GM10266 (cell line): ENCODE measurements at regions not wholly inside any gene's neighbourhood (a gene's known extent, or its start where the extent isn't known, plus 50 kb on each side); places are given as distances from the start of the nearest gene placed in this dataset.

Experiments
- DNase-seq: peaks from one replicate; pipeline ENCODE4 v3.0.0; 2012; ENCODE audit errors: extremely low spot score
- TF ChIP-seq, protein P1 (sequence below): IDR thresholded peaks from 2 replicates; pipeline ENCODE4 v1.5.1; 2012; ENCODE audit warnings: mild to moderate bottlenecking, low read depth; ENCODE audit not compliant: control insufficient read depth, insufficient read depth; ENCODE audit errors: missing control alignments

DNA sequence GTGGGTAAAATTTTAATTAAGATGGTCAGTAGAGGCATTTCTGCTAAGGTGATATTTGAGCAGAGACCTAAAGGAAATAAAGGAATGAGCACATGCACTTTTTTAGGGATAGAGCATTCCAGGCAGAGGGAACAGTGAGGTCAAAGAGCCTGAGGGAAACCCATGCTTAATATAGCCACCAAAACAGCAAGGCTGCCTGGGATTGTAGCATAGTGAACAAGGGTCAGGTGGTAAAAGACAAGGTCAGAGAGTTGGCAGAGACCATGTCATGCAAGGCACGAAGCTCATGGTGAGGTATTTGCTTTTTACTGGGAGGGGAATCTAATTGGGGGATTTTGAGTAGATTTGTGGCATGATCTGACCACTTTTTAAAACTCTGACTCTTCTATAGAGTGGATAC is 344.6 kb upstream of the LRRC7 start:
- TF ChIP-seq, protein P1, sequence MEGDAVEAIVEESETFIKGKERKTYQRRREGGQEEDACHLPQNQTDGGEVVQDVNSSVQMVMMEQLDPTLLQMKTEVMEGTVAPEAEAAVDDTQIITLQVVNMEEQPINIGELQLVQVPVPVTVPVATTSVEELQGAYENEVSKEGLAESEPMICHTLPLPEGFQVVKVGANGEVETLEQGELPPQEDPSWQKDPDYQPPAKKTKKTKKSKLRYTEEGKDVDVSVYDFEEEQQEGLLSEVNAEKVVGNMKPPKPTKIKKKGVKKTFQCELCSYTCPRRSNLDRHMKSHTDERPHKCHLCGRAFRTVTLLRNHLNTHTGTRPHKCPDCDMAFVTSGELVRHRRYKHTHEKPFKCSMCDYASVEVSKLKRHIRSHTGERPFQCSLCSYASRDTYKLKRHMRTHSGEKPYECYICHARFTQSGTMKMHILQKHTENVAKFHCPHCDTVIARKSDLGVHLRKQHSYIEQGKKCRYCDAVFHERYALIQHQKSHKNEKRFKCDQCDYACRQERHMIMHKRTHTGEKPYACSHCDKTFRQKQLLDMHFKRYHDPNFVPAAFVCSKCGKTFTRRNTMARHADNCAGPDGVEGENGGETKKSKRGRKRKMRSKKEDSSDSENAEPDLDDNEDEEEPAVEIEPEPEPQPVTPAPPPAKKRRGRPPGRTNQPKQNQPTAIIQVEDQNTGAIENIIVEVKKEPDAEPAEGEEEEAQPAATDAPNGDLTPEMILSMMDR = no peak
- DNase-seq = no peak

DNA sequence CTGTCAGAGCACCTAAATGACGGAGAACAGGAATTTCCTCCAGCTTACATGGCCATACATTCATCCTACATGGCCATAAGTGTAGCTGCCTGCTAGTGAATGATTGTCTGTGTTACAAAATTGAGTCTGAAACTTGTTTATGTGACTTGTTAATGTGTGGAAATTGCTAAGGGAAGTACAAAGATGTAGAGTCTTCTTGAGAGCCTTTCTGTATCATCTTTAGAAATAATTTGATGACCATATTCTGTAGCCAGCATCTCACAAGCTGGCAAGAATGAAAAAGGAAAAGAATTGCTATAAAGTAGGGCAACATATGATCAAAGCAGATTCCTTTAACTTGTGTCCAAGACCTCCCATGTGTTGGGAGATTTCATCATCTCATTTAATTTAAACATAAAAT is 339.2 kb upstream of the LRRC7 start:
- TF ChIP-seq, protein P1 = no peak

DNA sequence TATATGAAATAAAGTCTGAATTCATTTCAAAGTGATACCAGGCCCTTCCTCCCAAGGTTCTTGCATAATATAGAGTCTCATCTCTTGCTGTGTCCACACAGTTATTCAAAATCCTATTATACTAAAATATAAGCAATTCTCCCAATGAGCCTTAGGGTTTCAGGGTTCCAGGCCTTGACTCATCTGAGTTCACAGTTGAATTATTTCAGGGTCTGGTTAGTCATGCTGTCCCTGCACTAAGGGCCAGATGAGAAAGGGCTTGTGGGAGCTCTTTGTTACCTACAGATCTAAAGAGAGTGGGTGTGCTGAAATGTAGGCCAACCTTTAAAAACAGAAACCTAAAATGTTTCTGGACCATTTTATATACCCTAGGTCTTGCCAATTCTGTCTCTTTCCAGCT is 337.5 kb upstream of the LRRC7 start:
- no peak for DNase-seq
- TF ChIP-seq, protein P1 = no peak

More for the DNA sequence above, 339.2 kb upstream of the LRRC7 start:
- DNase-seq = no peak

DNA sequence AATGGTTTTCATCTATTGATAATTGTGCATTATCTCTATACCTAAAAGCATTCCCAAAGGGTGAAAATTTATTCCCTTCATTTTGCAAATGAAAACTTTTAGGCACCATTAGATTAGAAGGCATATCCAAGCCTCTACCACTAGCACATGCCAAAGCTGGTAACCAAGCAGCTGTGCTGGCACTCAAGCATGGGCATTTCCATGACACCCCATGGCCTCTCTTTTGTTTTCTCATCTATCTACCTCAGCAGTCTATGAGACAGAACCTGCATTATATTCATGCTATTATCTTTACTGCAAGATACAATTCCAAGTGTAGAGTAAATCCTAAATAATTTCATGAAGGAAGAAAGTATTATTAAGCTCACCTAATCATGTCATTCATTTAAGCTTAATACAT is 334.3 kb upstream of the LRRC7 start:
- TF ChIP-seq, protein P1 = no peak
- DNase-seq = no peak

DNA sequence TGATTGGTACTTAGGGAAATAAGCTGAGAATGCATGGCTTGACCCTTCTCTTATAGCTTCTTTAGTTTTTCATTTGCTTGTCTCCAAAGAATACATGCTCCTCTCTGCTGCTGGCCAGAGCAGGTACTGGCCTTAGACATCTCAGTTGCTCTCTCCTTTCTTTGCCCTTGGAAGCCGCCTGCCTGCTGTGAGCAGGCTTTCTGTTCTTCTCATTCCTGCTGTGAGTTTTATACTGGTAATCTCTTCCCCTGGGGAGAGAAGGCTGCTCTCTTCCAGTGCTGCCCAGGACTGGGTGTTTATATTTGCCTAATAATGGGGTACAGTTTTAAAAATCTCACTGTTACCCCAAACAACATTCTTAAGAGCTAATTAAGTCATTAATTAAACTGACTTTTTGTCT is 323.5 kb upstream of the LRRC7 start:
- TF ChIP-seq, protein P1 = no peak
- DNase-seq = no peak

DNA sequence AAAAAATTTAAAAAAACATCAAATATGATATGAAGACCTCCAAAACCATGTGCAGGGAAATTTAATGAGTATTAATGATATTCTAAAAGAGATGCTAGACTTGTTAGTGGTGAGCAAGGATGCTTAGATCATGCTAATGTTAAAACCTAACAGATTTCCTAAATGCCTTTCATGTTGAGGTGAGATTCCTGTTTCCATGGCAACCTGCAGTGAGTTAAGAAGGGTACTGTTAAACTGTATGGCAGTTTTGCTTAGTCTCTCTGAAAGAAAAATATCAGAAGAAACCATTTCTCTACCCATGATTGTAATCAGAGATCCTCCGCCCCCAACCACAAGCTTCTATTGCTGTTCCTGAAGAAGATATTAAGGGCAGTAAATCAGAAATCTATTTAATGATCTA is 321.6 kb upstream of the LRRC7 start:
- no peak for DNase-seq
- TF ChIP-seq, protein P1 = no peak

DNA sequence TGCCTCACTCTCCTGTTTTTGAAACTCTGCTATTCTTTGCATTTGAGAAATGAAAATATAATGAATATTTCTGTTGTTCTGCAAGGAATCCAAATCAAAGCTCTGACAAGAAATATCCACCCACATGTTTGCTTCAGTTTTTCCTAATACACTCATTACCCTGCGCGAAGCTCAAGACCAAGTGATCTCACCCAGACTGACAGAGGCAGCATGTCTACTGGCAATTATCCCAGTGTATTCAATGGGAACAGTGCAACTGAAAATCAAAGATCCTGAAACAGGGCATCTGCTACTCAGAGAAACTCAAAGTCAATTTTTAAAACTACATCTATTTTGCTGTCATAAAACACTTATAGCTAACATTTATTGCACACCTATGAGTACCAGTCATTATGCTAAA is 321.0 kb upstream of the LRRC7 start:
- TF ChIP-seq, protein P1 = no peak
- DNase-seq = no peak

DNA sequence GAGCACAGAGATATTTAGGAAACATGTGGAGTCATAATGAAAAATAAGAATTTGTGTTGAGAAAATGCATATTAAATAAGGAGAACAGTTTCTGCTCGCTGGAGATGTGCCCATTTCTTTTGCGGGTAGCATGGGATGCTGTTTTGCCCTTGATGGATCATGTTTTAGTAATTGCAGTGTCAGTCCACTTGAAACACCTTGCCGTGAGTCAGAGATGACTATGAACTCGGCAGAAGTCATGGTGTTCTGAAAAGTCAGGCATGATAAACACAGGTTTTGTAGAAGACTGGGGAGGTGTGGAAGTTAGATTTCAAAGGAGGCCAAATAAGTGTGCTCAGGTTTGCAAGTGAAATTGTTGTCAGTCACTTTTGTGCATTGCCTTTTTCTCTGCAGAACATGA is 315.0 kb upstream of the LRRC7 start:
- no peak for DNase-seq
- TF ChIP-seq, protein P1 = no peak
